Activated CD4-positive, alpha-beta T cell treated with anti-CD3 and anti-CD28 coated beads, Interleukin-2, amount 10 ng/mL, durations not matched to agents 7 days and 5 days (primary cell): ENCODE measurements at regions not wholly inside any gene's neighbourhood (a gene's known extent, or its start where the extent isn't known, plus 50 kb on each side); places are given as distances from the start of the nearest gene placed in this dataset.

Experiments used
- CTCF ChIA-PET: fragments of 350-600 bp; sonication (Branson Sonifier 250); formaldehyde crosslinking; loops from one replicate; lab custom pipeline; 2021; ENCODE audit warnings: antibody characterized with exemption; lab: Charles Lee
- POLR2A ChIA-PET: fragments of 350-600 bp; sonication (Branson Sonifier 250); formaldehyde crosslinking; loops from one replicate; lab custom pipeline; 2021; ENCODE audit warnings: antibody characterized with exemption; lab: Charles Lee
- DNase-seq: peaks from one replicate; pipeline ENCODE4 v3.0.0-alpha.2; 2020
- H3K27ac Mint-ChIP-seq: one replicate; pipeline ENCODE4 v1.8.0; 2021; ENCODE audit warnings: mild to moderate bottlenecking, moderate library complexity, mixed read lengths
- H3K27me3 Mint-ChIP-seq: one replicate; pipeline ENCODE4 v1.8.0; 2021; ENCODE audit warnings: mixed read lengths
- H3K36me3 Mint-ChIP-seq: one replicate; pipeline ENCODE4 v1.8.0; 2021; ENCODE audit warnings: low read depth, mixed read lengths
- H3K4me1 Mint-ChIP-seq: one replicate; pipeline ENCODE4 v1.8.0; 2021; ENCODE audit warnings: mixed read lengths
- H3K4me3 Mint-ChIP-seq: one replicate; pipeline ENCODE4 v1.8.0; 2021; ENCODE audit warnings: mild to moderate bottlenecking, moderate library complexity, mixed read lengths
- H3K9me3 Mint-ChIP-seq: one replicate; pipeline ENCODE4 v1.8.0; 2021; ENCODE audit warnings: mixed read lengths

DNA sequence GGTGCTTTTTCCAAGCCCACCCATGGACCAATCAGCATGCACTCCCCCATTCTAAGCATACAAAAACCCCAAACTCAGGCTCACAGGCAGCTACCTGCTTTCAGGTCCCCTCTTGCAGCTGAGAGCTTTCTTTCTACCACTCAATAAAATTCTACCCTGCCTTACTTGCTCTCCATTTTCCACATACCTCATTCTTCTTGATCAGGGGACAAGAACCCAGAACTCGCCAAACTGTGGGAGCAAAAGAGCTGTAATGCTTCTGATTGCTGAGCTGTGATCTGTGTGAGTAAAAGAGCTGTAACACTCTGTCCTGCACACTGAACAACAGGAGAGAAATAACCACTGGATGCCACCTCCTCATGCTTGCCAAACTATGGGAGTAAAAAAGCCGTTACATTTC, 972.1 kb downstream of the SLITRK5 start:
- Mint-ChIP-seq H3K27ac (no peak overlapping the region), H3K36me3 (no peaks in the 10 kb centered on the region), H3K27me3 (no peaks in the 10 kb centered on the region), H3K4me1 (no peaks in the 10 kb centered on the region), H3K4me3 (no peak overlapping the region), H3K9me3 (peaks cover 26% of the 10 kb centered on the region)
- POLR2A ChIA-PET, result no interaction called here
- CTCF ChIA-PET, result no interaction called here
- no peak for DNase-seq

DNA sequence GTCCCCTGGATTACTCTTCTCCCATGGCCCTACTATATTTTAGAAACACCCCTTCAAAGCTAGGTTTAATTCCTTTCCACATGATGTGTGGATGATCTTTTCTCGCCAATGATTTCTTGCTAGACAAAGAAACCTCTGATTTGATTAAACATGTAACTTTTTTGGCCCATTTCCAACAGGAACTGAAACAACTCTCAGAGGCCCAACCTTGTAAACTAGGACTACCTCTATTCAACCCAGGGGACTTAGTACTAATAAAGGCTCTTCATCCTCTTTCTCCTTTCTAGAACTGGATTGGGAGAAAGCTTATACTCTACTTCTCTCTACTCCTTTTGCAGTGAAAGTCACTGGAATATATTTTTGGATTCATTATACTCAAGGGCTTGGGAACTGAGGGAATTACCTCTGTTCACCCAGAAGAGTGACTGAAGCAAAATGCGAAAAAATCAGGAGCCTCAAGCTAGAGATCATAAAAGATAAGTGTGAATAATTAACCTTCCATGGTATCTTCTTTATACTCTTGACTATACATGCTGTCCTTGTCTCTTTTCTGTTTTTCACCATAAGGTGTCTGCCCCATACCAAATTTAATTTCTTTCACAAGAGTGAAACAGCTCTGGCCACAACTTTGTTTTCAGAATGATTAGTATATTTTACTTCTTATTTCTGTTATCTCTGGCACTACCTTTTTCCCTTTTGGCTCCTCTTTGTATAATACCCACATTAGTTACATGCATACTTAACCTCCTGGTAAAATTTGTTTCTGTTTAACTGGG, 977.6 kb downstream of the SLITRK5 start:
- no peak for DNase-seq
- Mint-ChIP-seq H3K9me3 (peaks cover 24% of the 10 kb centered on the region), H3K27ac (peak overlapping the region; percentile 41), H3K27me3 (no peaks in the 10 kb centered on the region), H3K36me3 (peaks cover 3% of the 10 kb centered on the region), H3K4me3 (no peak overlapping the region), H3K4me1 (peaks cover 13% of the 10 kb centered on the region)
- POLR2A ChIA-PET, result no interaction called here
- CTCF ChIA-PET, result no interaction called here

- no peaks in the 10 kb centered on the region for H3K27me3 Mint-ChIP-seq
- peaks cover 3% of the 10 kb centered on the region for H3K36me3 Mint-ChIP-seq
- ChIA-PET CTCF (no interaction called here), POLR2A (no interaction called here)
- no peak for DNase-seq
- H3K27ac Mint-ChIP-seq, result no peak overlapping the region
- H3K4me3 Mint-ChIP-seq, result no peak overlapping the region
- peaks cover 13% of the 10 kb centered on the region for H3K4me1 Mint-ChIP-seq
- H3K9me3 Mint-ChIP-seq, result peaks cover 17% of the 10 kb centered on the region
These were observed 978.7 kb downstream of the SLITRK5 start for GRCh38 chr13:88649855-88650254.

DNA sequence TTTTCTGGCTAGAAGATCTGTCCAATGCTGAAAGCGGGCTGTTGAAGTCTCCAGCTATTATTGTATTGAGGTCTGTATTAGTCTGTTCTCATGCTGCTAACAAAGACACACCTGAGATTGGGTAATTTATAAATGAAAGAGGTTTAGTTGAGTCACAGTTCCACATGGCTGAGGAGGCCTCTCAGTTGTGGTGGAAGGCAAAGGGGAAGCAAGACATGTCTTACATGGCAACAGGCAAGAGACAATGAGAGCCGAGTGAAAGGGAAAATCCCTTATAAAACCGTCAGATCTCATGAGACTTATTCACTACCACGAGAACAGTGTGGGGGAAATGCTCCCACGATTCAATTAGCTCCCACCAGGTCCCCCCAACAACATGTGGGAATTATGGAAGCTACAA, 980.4 kb downstream of the SLITRK5 start:
- CTCF ChIA-PET, result no interaction called here

GRCh38 chr13:88656751-88657150, 985.6 kb downstream of the SLITRK5 start:
- Mint-ChIP-seq H3K4me3 (no peak overlapping the region), H3K9me3 (peaks cover 10% of the 10 kb centered on the region), H3K27me3 (no peaks in the 10 kb centered on the region), H3K4me1 (no peaks in the 10 kb centered on the region), H3K36me3 (peaks cover 3% of the 10 kb centered on the region), H3K27ac (no peak overlapping the region)
- ChIA-PET POLR2A (no interaction called here), CTCF (no interaction called here)
- no peak for DNase-seq

More for the DNA sequence above, 980.4 kb downstream of the SLITRK5 start:
- Mint-ChIP-seq H3K27me3 (no peaks in the 10 kb centered on the region), H3K27ac (no peak overlapping the region), H3K9me3 (peaks cover 18% of the 10 kb centered on the region), H3K4me1 (peaks cover 13% of the 10 kb centered on the region), H3K36me3 (peaks cover 3% of the 10 kb centered on the region), H3K4me3 (no peak overlapping the region)
- POLR2A ChIA-PET, result no interaction called here
- DNase-seq, result no peak

DNA sequence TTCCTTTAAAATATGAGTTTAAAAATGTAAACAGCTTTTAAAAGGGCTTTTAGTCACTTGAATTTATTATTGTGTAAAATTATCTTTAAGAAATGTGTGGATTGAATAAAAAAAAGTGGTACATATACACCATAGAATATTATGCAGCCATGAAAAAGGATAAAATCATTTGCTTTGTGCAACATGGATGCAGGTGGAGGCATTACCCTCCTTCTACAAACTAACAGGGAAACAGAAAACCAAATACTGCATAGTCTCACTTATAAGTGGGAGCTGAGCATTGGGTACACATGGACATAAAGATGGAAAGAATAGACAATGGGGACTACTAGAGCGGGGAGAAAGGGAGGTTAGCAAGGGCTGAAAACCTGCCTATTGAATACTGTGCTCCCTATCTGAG, 999.3 kb downstream of the SLITRK5 start:
- Mint-ChIP-seq H3K9me3 (no peaks in the 10 kb centered on the region), H3K27ac (no peak overlapping the region), H3K36me3 (no peaks in the 10 kb centered on the region), H3K4me1 (no peaks in the 10 kb centered on the region), H3K27me3 (no peaks in the 10 kb centered on the region), H3K4me3 (no peak overlapping the region)
- CTCF ChIA-PET, result no interaction called here
- POLR2A ChIA-PET, result no interaction called here
- no peak for DNase-seq

DNA sequence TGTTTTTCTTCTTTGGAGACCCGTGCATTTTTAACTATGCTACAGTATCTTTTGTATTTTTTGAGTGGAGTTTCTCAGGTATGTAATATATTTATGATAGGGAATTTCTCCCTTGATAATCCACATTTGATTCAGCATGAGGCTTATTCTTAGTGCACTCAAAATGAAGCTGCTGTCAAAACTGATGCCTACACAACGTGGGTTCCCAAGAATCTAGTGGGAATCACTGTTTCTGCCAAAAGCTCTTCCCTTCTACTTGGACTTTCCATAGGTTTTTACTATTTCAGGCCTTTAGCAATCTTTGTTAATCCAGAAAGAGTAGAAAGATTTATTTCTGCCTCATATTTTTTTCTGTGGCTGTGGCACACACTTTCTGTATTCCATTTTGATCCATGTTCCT, 1003.7 kb downstream of the SLITRK5 start:
- H3K27ac Mint-ChIP-seq, result no peak overlapping the region
- H3K27me3 Mint-ChIP-seq, result no peaks in the 10 kb centered on the region
- no peaks in the 10 kb centered on the region for H3K9me3 Mint-ChIP-seq
- no peaks in the 10 kb centered on the region for H3K36me3 Mint-ChIP-seq
- CTCF ChIA-PET, result no interaction called here
- no peak overlapping the region for H3K4me3 Mint-ChIP-seq
- POLR2A ChIA-PET, result no interaction called here
- no peaks in the 10 kb centered on the region for H3K4me1 Mint-ChIP-seq
- DNase-seq, result no peak

DNA sequence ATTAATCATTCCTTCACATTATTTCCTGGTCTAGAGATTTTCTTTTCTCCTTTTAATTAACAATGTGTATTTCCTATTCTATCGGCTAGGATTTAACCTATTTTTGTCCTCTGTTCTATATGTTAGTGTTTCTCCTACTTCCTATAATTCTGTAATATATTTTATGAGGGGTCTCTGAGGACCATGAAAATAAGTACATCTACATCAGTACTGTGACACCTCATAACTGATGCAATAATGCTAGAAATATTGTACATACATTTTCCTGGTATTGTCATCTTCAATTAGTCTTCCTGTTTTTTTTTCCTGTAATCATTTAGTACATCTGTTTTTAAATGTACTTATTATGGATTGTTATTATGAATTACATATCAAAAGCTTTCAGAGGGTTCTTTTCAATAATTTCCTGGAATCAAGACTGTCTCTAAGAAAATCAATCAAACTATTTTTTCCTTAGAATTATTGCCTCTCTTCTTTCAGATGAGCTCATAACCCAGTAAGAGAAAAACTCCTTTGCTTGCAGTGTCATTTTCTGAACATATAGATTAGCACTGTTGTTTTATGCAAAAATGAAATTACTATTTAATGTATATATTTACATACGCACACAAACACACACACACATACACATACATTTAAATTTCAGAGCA, 1004.3 kb downstream of the SLITRK5 start:
- ChIA-PET POLR2A (no interaction called here), CTCF (no interaction called here)
- no peak overlapping the region for H3K4me3 Mint-ChIP-seq
- no peaks in the 10 kb centered on the region for H3K36me3 Mint-ChIP-seq
- no peaks in the 10 kb centered on the region for H3K4me1 Mint-ChIP-seq
- no peaks in the 10 kb centered on the region for H3K27me3 Mint-ChIP-seq
- no peaks in the 10 kb centered on the region for H3K9me3 Mint-ChIP-seq
- no peak for DNase-seq
- H3K27ac Mint-ChIP-seq, result no peak overlapping the region

DNA sequence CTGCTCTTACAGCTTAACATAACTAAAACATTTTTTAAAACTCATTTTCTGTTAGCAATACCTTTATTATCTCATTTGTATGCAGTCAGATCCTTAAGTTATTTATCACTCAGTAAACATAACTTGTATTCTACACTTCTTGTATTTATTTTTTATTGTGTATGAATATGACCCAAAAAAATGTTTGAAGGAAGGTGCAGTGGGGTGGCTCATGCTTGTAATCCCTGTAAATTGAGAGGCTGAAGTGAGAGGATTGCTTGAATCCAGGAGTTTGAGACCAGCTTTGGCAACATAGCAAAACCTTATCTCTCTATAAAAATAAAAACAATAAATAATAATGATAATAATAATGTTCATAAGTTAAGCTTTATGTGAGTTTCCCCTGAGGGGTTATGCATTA, 1004.8 kb downstream of the SLITRK5 start:
- CTCF ChIA-PET, result no interaction called here
- H3K4me3 Mint-ChIP-seq, result no peak overlapping the region

GRCh38 chr13:88685459-88685858, 1014.3 kb downstream of the SLITRK5 start:
- no peaks in the 10 kb centered on the region for H3K36me3 Mint-ChIP-seq
- ChIA-PET CTCF (no interaction called here), POLR2A (no interaction called here)
- DNase-seq, result no peak
- H3K4me3 Mint-ChIP-seq, result no peak overlapping the region
- H3K27ac Mint-ChIP-seq, result no peak overlapping the region
- no peaks in the 10 kb centered on the region for H3K4me1 Mint-ChIP-seq
- H3K9me3 Mint-ChIP-seq, result no peaks in the 10 kb centered on the region
- no peaks in the 10 kb centered on the region for H3K27me3 Mint-ChIP-seq

More for the DNA sequence above, 1004.8 kb downstream of the SLITRK5 start:
- H3K27ac Mint-ChIP-seq, result no peak overlapping the region
- no peak for DNase-seq
- no peaks in the 10 kb centered on the region for H3K36me3 Mint-ChIP-seq
- POLR2A ChIA-PET, result no interaction called here
- H3K27me3 Mint-ChIP-seq, result no peaks in the 10 kb centered on the region
- H3K4me1 Mint-ChIP-seq, result no peaks in the 10 kb centered on the region
- no peaks in the 10 kb centered on the region for H3K9me3 Mint-ChIP-seq

DNA sequence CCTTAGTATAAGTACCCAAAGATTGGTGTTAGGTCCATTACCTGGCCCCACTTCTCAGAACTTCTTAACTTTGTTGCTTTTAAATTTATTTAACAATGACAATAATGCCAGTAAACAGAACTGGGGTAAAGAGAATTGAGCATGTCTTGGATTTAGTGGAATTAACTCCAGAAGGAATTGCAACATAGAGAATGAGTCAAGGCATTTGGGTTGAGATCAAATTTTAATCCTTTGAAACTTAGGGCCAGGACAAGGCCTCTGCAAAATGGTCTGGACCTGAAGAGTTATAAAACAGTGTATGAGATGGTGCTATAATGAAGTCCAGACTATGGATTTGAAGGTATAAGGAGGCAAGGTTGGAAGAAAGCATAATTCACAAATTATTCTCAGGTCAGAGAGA, 1030.4 kb downstream of the SLITRK5 start:
- Mint-ChIP-seq H3K27me3 (no peaks in the 10 kb centered on the region), H3K4me3 (no peak overlapping the region), H3K27ac (no peak overlapping the region), H3K9me3 (peaks cover 9% of the 10 kb centered on the region), H3K4me1 (peaks cover 3% of the 10 kb centered on the region), H3K36me3 (no peaks in the 10 kb centered on the region)
- ChIA-PET CTCF (no interaction called here), POLR2A (no interaction called here)
- DNase-seq, result no peak

DNA sequence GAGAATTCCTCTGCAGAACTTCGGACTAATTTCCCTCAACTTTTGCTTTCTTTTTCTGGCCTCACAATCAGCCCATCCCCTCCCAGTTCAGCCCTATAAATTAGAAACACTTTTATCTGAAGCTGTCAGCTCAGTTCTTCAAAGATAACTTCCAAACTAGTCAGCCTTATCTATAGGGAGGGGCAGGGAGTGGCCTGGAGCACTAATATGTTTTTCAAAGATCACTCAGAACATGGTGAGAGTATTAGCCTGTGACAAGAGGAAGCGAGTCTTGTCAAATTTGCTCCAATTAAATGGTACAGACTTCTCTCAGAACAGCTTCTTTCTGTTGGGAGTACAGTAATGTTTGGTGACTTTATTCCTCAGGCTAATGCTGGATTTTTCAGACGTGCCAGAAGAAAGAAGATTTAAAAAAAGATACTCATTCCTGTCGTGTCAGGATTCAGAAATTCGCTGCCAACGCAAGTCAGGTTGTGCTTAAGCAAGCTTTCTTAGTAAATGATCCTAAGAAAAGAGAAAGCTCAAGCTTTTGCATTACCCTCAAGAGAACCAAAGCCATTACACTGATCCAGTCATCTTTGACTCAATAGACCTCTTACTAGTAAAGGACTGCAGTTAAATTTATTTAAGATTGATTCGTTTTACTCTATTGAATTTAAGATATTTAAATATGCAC, 1033.6 kb downstream of the SLITRK5 start:
- Mint-ChIP-seq H3K9me3 (peaks cover 4% of the 10 kb centered on the region), H3K27ac (no peak overlapping the region), H3K27me3 (no peaks in the 10 kb centered on the region), H3K36me3 (no peaks in the 10 kb centered on the region), H3K4me3 (peak overlapping the region; percentile 44), H3K4me1 (peaks cover 18% of the 10 kb centered on the region)
- POLR2A ChIA-PET, result no interaction called here
- no peak for DNase-seq
- CTCF ChIA-PET, result no interaction called here

DNA sequence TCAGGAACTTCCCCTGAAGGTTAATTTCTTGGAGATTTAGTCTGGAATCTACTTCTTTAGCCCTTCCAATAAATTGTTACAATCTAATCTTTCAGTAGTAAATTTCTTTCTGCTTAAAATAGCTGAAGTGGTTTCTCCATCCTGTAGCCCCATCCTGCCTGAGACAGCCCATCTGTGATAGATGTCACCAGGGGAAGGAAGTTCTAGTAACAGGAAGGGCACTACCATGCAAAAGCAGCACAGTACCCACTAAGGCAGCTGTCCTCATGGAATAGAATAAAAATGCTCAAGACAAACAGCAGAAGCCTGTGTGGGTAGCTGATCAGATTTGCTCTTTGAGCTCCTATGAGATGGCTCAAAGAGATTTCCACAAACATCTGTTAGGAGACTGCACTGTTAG, 1036.5 kb downstream of the SLITRK5 start:
- peak; percentile 8 for DNase-seq
- no peaks in the 10 kb centered on the region for H3K27me3 Mint-ChIP-seq
- peak overlapping the region; percentile 44 for H3K27ac Mint-ChIP-seq
- H3K4me3 Mint-ChIP-seq, result no peak overlapping the region
- H3K9me3 Mint-ChIP-seq, result peaks cover 4% of the 10 kb centered on the region
- CTCF ChIA-PET, result interaction anchor here (0.5 kb wide), 1 partner anchor 393 kb away, joined by 3 read pairs; no protein-coding TSS in a partner anchor
- H3K36me3 Mint-ChIP-seq, result no peaks in the 10 kb centered on the region
- POLR2A ChIA-PET, result no interaction called here
- H3K4me1 Mint-ChIP-seq, result peaks cover 18% of the 10 kb centered on the region
